ENCODE measurements at regions not wholly inside any gene's neighbourhood (a gene's known extent, or its start where the extent isn't known, plus 50 kb on each side); places are given as distances from the start of the nearest gene placed in this dataset.

DNA sequence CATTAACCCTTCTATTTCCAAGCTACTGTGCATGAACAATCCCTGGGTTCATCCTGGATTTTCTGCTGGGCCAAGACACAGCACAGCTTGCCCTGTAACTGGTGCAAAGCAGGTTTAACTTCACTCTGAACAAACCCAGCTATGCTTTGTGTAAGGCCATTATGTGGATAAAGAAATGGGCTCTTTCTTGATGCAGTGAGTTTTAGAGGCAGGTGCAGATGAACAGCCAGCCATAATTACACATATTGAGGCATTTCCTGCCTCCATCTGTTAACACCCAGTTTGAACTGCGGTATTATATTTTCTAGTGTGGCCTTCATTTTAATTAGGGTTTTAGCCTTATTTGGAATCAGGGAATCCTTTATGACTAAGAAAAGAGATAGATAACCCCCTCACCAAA is 68.7 kb upstream of the ARX start:
- Histone ChIP-seq H3K27ac (ENCODE audit: low read depth in 1 of 2, low read length in 1 of 2) (no peak overlapping the region), H3K4me1 (ENCODE audit: control insufficient read depth in 2 of 2, insufficient read depth in 2 of 2, low read length in 2 of 2) (no peaks in the 10 kb centered on the region), H3K9me3 (ENCODE audit: control insufficient read depth in 2 of 2, insufficient read depth in 1 of 2, low read length in 1 of 2) (no peaks in the 10 kb centered on the region), H3K36me3 (ENCODE audit: control insufficient read depth in 2 of 2, insufficient read depth in 2 of 2, low read length in 1 of 2) (no peaks in the 10 kb centered on the region), H3K4me3 (ENCODE audit: low read length in 2 of 2) (no peak overlapping the region), H3K27me3 (ENCODE audit: control insufficient read depth in 2 of 2, insufficient read depth in 1 of 2, low read length in 1 of 2) (no peaks in the 10 kb centered on the region)
- no peak for DNase-seq (ENCODE audit: low read depth in 6 of 9, low spot score in 9 of 9)
- WGBS = 97% methylated on average over 1 of the region's 1 CpG

DNA sequence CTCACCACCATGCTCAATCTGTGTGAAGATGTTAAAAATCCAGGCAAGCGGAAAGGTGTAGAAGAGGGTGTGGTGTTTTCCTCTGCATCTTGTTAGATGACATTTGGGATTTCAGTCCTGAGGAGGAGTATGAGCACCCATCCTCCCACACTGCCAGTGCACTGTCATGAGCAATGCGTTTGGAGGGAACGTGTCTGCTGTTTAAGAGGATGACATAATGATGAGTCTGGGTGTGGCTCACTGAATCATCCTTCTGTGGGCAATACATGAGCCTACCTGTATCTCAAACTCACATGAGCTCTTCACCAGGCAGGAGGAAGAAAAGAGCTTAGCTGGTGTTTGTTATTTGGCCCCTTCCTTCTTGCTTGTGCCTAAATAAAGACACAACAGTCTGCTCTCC is 67.9 kb upstream of the ARX start:
- Histone ChIP-seq H3K27ac (ENCODE audit: low read depth in 1 of 2, low read length in 1 of 2) (no peak overlapping the region), H3K9me3 (ENCODE audit: control insufficient read depth in 2 of 2, insufficient read depth in 1 of 2, low read length in 1 of 2) (no peaks in the 10 kb centered on the region)
- WGBS = 90% methylated on average over 3 of the region's 3 CpGs

DNA sequence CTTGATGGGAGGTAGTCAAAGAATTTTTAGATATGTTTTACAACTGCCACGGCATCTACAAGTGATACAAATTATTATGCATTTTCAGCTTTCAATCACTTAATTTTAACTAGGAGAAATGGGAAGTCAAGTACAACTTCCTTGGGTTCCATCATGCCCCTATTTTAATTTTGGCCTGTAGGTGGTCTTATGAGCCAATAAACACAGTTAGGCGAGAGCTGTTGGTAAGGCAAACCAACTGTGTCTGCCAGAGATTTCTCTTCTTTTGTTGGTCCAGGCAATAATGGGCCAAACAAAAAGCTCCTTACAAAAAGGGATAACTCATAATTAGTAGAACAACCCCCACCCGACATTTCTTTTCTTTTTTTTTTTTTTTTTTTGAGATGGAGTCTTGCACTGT is 63.3 kb upstream of the ARX start:
- no peak for DNase-seq (ENCODE audit: low read depth in 6 of 9, low spot score in 9 of 9)
- Histone ChIP-seq H3K4me3 (ENCODE audit: low read length in 2 of 2) (no peak overlapping the region), H3K27me3 (ENCODE audit: control insufficient read depth in 2 of 2, insufficient read depth in 1 of 2, low read length in 1 of 2) (no peaks in the 10 kb centered on the region), H3K4me1 (ENCODE audit: control insufficient read depth in 2 of 2, insufficient read depth in 2 of 2, low read length in 2 of 2) (no peaks in the 10 kb centered on the region), H3K36me3 (ENCODE audit: control insufficient read depth in 2 of 2, insufficient read depth in 2 of 2, low read length in 1 of 2) (no peaks in the 10 kb centered on the region), H3K9me3 (ENCODE audit: control insufficient read depth in 2 of 2, insufficient read depth in 1 of 2, low read length in 1 of 2) (no peaks in the 10 kb centered on the region), H3K27ac (ENCODE audit: low read depth in 1 of 2, low read length in 1 of 2) (no peak overlapping the region)
- 97% methylated on average over 3 of the region's 3 CpGs for WGBS

More for the DNA sequence above, 67.9 kb upstream of the ARX start:
- no peak for DNase-seq (ENCODE audit: low read depth in 6 of 9, low spot score in 9 of 9)
- no peak overlapping the region for H3K4me3 ChIP-seq (ENCODE audit: low read length in 2 of 2)
- no peaks in the 10 kb centered on the region for H3K4me1 ChIP-seq (ENCODE audit: control insufficient read depth in 2 of 2, insufficient read depth in 2 of 2, low read length in 2 of 2)
- H3K27me3 ChIP-seq (ENCODE audit: control insufficient read depth in 2 of 2, insufficient read depth in 1 of 2, low read length in 1 of 2) = no peaks in the 10 kb centered on the region
- H3K36me3 ChIP-seq (ENCODE audit: control insufficient read depth in 2 of 2, insufficient read depth in 2 of 2, low read length in 1 of 2) = no peaks in the 10 kb centered on the region

- no peaks in the 10 kb centered on the region for H3K4me1 ChIP-seq (ENCODE audit: control insufficient read depth in 2 of 2, insufficient read depth in 2 of 2, low read length in 2 of 2)
- WGBS = 55% methylated on average over 9 of the region's 9 CpGs
- no peaks in the 10 kb centered on the region for H3K27me3 ChIP-seq (ENCODE audit: control insufficient read depth in 2 of 2, insufficient read depth in 1 of 2, low read length in 1 of 2)
- DNase-seq (ENCODE audit: low read depth in 6 of 9, low spot score in 9 of 9) = no peak
- H3K9me3 ChIP-seq (ENCODE audit: control insufficient read depth in 2 of 2, insufficient read depth in 1 of 2, low read length in 1 of 2) = no peaks in the 10 kb centered on the region
- H3K4me3 ChIP-seq (ENCODE audit: low read length in 2 of 2) = no peak overlapping the region
- no peak overlapping the region for H3K27ac ChIP-seq (ENCODE audit: low read depth in 1 of 2, low read length in 1 of 2)
- H3K36me3 ChIP-seq (ENCODE audit: control insufficient read depth in 2 of 2, insufficient read depth in 2 of 2, low read length in 1 of 2) = no peaks in the 10 kb centered on the region
Measured at GRCh38 chrX:25076941-25077500, 61.3 kb upstream of the ARX start.

DNA sequence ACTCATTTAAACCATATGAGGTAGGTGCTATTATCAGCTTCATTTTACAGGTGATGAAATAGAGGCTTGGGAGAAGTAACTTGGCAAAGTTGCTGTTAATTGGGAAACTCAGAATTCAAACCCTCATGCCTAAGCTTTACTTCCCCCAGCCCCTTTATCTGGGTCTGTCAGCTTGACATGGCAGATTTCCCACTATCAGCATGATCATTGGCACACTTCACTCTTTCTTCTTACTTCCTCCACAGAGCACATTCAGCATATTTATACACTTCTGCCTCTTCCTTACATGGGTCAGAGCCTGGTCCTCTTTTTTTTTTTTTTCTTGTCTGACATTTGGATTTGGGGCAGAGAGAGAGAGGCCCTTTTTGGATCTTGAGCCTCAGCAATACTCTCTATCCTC is 56.5 kb upstream of the ARX start:
- no peak overlapping the region for H3K27ac ChIP-seq (ENCODE audit: low read depth in 1 of 2, low read length in 1 of 2)
- no peak overlapping the region for H3K4me3 ChIP-seq (ENCODE audit: low read length in 2 of 2)

GRCh38 chrX:25070038-25070437 is 54.3 kb upstream of the ARX start:
- H3K27me3 ChIP-seq (ENCODE audit: control insufficient read depth in 2 of 2, insufficient read depth in 1 of 2, low read length in 1 of 2) = no peaks in the 10 kb centered on the region
- H3K36me3 ChIP-seq (ENCODE audit: control insufficient read depth in 2 of 2, insufficient read depth in 2 of 2, low read length in 1 of 2) = no peaks in the 10 kb centered on the region
- no peak overlapping the region for H3K4me3 ChIP-seq (ENCODE audit: low read length in 2 of 2)
- H3K9me3 ChIP-seq (ENCODE audit: control insufficient read depth in 2 of 2, insufficient read depth in 1 of 2, low read length in 1 of 2) = no peaks in the 10 kb centered on the region
- H3K27ac ChIP-seq (ENCODE audit: low read depth in 1 of 2, low read length in 1 of 2) = no peak overlapping the region
- WGBS = 94% methylated on average over 1 of the region's 1 CpG
- DNase-seq (ENCODE audit: low read depth in 6 of 9, low spot score in 9 of 9) = no peak
- H3K4me1 ChIP-seq (ENCODE audit: control insufficient read depth in 2 of 2, insufficient read depth in 2 of 2, low read length in 2 of 2) = no peaks in the 10 kb centered on the region

More for the DNA sequence above, 56.5 kb upstream of the ARX start:
- H3K9me3 ChIP-seq (ENCODE audit: control insufficient read depth in 2 of 2, insufficient read depth in 1 of 2, low read length in 1 of 2) = no peaks in the 10 kb centered on the region
- no peak for DNase-seq (ENCODE audit: low read depth in 6 of 9, low spot score in 9 of 9)
- no peaks in the 10 kb centered on the region for H3K4me1 ChIP-seq (ENCODE audit: control insufficient read depth in 2 of 2, insufficient read depth in 2 of 2, low read length in 2 of 2)
- no peaks in the 10 kb centered on the region for H3K36me3 ChIP-seq (ENCODE audit: control insufficient read depth in 2 of 2, insufficient read depth in 2 of 2, low read length in 1 of 2)
- H3K27me3 ChIP-seq (ENCODE audit: control insufficient read depth in 2 of 2, insufficient read depth in 1 of 2, low read length in 1 of 2) = no peaks in the 10 kb centered on the region

GRCh38 chrX:25069209-25069608 is 53.4 kb upstream of the ARX start:
- H3K27ac ChIP-seq (ENCODE audit: low read depth in 1 of 2, low read length in 1 of 2) = no peak overlapping the region
- 95% methylated on average over 2 of the region's 2 CpGs for WGBS
- no peaks in the 10 kb centered on the region for H3K36me3 ChIP-seq (ENCODE audit: control insufficient read depth in 2 of 2, insufficient read depth in 2 of 2, low read length in 1 of 2)
- H3K4me1 ChIP-seq (ENCODE audit: control insufficient read depth in 2 of 2, insufficient read depth in 2 of 2, low read length in 2 of 2) = no peaks in the 10 kb centered on the region
- H3K27me3 ChIP-seq (ENCODE audit: control insufficient read depth in 2 of 2, insufficient read depth in 1 of 2, low read length in 1 of 2) = no peaks in the 10 kb centered on the region
- H3K4me3 ChIP-seq (ENCODE audit: low read length in 2 of 2) = no peak overlapping the region
- DNase-seq (ENCODE audit: low read depth in 6 of 9, low spot score in 9 of 9) = no peak
- no peaks in the 10 kb centered on the region for H3K9me3 ChIP-seq (ENCODE audit: control insufficient read depth in 2 of 2, insufficient read depth in 1 of 2, low read length in 1 of 2)

GRCh38 chrX:25068340-25068739 is 52.6 kb upstream of the ARX start:
- Histone ChIP-seq H3K4me1 (ENCODE audit: control insufficient read depth in 2 of 2, insufficient read depth in 2 of 2, low read length in 2 of 2) (no peaks in the 10 kb centered on the region), H3K27me3 (ENCODE audit: control insufficient read depth in 2 of 2, insufficient read depth in 1 of 2, low read length in 1 of 2) (no peaks in the 10 kb centered on the region), H3K4me3 (ENCODE audit: low read length in 2 of 2) (no peak overlapping the region), H3K36me3 (ENCODE audit: control insufficient read depth in 2 of 2, insufficient read depth in 2 of 2, low read length in 1 of 2) (no peaks in the 10 kb centered on the region), H3K27ac (ENCODE audit: low read depth in 1 of 2, low read length in 1 of 2) (no peak overlapping the region), H3K9me3 (ENCODE audit: control insufficient read depth in 2 of 2, insufficient read depth in 1 of 2, low read length in 1 of 2) (no peaks in the 10 kb centered on the region)
- DNase-seq (ENCODE audit: low read depth in 6 of 9, low spot score in 9 of 9) = no peak
- WGBS = 73% methylated on average over 5 of the region's 5 CpGs

GRCh38 chrX:25067271-25068172 is 51.8 kb upstream of the ARX start:
- WGBS = 93% methylated on average over 4 of the region's 4 CpGs

More at GRCh38 chrX:25067271-25068172, 51.8 kb upstream of the ARX start:
- Histone ChIP-seq H3K27me3 (ENCODE audit: control insufficient read depth in 2 of 2, insufficient read depth in 1 of 2, low read length in 1 of 2) (no peaks in the 10 kb centered on the region), H3K9me3 (ENCODE audit: control insufficient read depth in 2 of 2, insufficient read depth in 1 of 2, low read length in 1 of 2) (no peaks in the 10 kb centered on the region), H3K4me1 (ENCODE audit: control insufficient read depth in 2 of 2, insufficient read depth in 2 of 2, low read length in 2 of 2) (no peaks in the 10 kb centered on the region), H3K27ac (ENCODE audit: low read depth in 1 of 2, low read length in 1 of 2) (no peak overlapping the region), H3K36me3 (ENCODE audit: control insufficient read depth in 2 of 2, insufficient read depth in 2 of 2, low read length in 1 of 2) (no peaks in the 10 kb centered on the region), H3K4me3 (ENCODE audit: low read length in 2 of 2) (no peak overlapping the region)
- no peak for DNase-seq (ENCODE audit: low read depth in 6 of 9, low spot score in 9 of 9)
